ENCODE measurements at regions not wholly inside any gene's neighbourhood (a gene's known extent, or its start where the extent isn't known, plus 50 kb on each side); places are given as distances from the start of the nearest gene placed in this dataset.

DNA sequence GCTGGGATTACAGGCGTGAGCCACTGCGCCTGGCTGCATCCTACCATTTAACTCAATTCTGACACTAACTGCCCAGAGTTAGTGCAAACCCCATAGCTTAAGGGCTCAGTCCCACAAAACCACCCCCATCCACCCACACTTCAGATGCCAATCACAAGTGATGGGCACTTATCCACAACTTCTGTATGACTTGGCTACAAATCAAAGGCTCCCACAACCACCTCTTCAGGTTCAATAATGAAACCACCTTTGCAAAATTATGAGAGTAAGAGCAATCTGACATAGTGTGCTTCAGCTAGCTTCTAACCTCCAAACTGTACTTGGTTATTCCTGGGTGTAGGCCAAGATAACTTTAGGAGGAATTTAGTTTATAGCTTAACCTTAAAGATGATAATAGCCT, 51.3 kb upstream of the SLC35F5 start:
- FAIRE-seq = no peak
- Histone ChIP-seq H3K27me3 (ENCODE audit: control insufficient read depth, insufficient read depth, low read length) (no peaks in the 10 kb centered on the region), H3K4me3 (ENCODE audit: low read depth, low read length) (no peak overlapping the region), H3K36me3 (ENCODE audit: control insufficient read depth, insufficient read depth, low read length) (no peaks in the 10 kb centered on the region)
- TF ChIP-seq, protein P1, sequence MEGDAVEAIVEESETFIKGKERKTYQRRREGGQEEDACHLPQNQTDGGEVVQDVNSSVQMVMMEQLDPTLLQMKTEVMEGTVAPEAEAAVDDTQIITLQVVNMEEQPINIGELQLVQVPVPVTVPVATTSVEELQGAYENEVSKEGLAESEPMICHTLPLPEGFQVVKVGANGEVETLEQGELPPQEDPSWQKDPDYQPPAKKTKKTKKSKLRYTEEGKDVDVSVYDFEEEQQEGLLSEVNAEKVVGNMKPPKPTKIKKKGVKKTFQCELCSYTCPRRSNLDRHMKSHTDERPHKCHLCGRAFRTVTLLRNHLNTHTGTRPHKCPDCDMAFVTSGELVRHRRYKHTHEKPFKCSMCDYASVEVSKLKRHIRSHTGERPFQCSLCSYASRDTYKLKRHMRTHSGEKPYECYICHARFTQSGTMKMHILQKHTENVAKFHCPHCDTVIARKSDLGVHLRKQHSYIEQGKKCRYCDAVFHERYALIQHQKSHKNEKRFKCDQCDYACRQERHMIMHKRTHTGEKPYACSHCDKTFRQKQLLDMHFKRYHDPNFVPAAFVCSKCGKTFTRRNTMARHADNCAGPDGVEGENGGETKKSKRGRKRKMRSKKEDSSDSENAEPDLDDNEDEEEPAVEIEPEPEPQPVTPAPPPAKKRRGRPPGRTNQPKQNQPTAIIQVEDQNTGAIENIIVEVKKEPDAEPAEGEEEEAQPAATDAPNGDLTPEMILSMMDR (IDR thresholded peaks at IDR 0.05; ENCODE audit: insufficient read depth, low read length, severe bottlenecking) = no peak
- no peak for DNase-seq (ENCODE audit: low read depth)

DNA sequence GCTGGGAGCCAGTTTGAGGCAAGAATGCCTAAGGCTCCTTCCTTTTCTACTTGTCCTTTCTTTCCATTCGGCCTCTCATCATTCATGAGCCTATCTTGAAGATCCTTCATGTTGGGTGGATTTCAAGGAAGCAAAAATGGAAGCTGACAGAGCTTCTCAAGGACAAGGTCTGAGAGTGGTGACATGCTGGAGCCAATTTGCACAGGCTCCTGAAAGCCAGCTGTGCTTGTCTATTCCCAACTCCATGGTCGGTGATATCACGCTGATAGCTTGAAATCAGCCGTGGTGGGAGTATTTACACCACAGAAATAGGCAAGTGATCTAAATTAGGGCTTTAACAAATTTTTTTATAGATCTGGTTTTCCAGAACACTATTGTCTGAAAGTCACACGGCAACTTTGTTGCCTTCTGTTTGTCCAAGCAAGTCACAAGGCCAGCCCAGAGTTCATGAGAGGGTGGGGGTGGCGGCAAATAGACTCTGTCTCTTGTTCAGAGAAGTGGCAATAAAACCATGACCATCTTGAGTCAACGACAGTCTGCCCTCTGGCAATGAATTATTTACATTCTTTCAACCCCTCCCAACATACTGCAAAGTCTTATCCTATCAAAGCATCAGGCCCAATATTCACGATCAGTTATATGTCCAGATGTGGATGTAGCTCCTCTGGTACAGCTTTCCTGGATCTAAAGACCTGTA, 49.9 kb upstream of the SLC35F5 start:
- no peaks in the 10 kb centered on the region for H3K27me3 ChIP-seq (ENCODE audit: control insufficient read depth, insufficient read depth, low read length)
- no peak for DNase-seq (ENCODE audit: low read depth)

More for the DNA sequence above, 49.9 kb upstream of the SLC35F5 start:
- TF ChIP-seq, protein P1 (IDR thresholded peaks at IDR 0.05; ENCODE audit: insufficient read depth, low read length, severe bottlenecking) = no peak
- H3K36me3 ChIP-seq (ENCODE audit: control insufficient read depth, insufficient read depth, low read length) = no peaks in the 10 kb centered on the region
- FAIRE-seq = no peak
- H3K4me3 ChIP-seq (ENCODE audit: low read depth, low read length) = no peak overlapping the region

Data from bronchial epithelial cell (primary cell).